K562 (cell line): ENCODE measurements at regions not wholly inside any gene's neighbourhood (a gene's known extent, or its start where the extent isn't known, plus 50 kb on each side); places are given as distances from the start of the nearest gene placed in this dataset.

Source experiments
- CC2D1A ChIP-seq: fragments of 450-650 bp; IDR thresholded peaks from 2 replicates; pipeline ENCODE4 v1.6.1; 2017; ENCODE audit warnings: mild to moderate bottlenecking
- SMAD3 ChIP-seq: fragments of 450-650 bp; formaldehyde crosslinking; conservative IDR thresholded peaks from 2 replicates; pipeline ENCODE4 v1.4.0; 2020; ENCODE audit warnings: mild to moderate bottlenecking
- ZZZ3 ChIP-seq: fragments of 450-650 bp; IDR thresholded peaks from 2 replicates; pipeline ENCODE4 v1.6.1; 2016; ENCODE audit warnings: antibody characterized with exemption, mild to moderate bottlenecking, moderate library complexity
- TF ChIP-seq, protein P1 (sequence below), 3 experiments: IDR thresholded peaks in 2 of 3; conservative IDR thresholded peaks in 1 of 3; 2 replicates each; pipeline ENCODE4 v1.5.1; 2011 to 2012; ENCODE audit warnings: low read length in 3 of 3, mild to moderate bottlenecking in 3 of 3, control low read depth in 2 of 3, improper control_type of control experiment in 1 of 3, inconsistent platforms in 1 of 3, low read depth in 1 of 3, mixed read lengths in 1 of 3, moderate library complexity in 1 of 3; ENCODE audit not compliant: insufficient read depth in 2 of 3

DNA sequence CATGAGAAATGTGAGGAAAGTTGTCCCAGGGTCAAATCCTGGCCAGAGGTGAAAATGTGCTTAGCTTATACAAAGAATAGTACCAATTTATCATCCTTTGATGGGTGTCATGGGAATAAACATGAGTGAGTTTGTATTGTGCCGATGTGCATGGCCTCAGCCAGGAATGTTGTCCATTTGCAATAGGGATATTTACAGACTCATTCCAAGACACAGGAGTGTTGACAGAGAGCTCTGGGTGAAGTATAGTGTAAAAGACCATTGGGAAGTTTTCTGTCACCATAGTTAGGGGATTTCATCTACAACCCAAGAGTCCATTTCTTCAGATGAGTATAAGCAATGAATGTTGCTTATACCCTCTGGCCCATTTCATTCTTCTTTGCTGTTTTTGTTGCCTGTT is 160.1 kb downstream of the DMAC1 start:
- TF ChIP-seq, protein P1, sequence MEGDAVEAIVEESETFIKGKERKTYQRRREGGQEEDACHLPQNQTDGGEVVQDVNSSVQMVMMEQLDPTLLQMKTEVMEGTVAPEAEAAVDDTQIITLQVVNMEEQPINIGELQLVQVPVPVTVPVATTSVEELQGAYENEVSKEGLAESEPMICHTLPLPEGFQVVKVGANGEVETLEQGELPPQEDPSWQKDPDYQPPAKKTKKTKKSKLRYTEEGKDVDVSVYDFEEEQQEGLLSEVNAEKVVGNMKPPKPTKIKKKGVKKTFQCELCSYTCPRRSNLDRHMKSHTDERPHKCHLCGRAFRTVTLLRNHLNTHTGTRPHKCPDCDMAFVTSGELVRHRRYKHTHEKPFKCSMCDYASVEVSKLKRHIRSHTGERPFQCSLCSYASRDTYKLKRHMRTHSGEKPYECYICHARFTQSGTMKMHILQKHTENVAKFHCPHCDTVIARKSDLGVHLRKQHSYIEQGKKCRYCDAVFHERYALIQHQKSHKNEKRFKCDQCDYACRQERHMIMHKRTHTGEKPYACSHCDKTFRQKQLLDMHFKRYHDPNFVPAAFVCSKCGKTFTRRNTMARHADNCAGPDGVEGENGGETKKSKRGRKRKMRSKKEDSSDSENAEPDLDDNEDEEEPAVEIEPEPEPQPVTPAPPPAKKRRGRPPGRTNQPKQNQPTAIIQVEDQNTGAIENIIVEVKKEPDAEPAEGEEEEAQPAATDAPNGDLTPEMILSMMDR (IDR thresholded peaks at IDR 0.05 in 2 of 3, conservative IDR thresholded peaks at IDR 0.05 in 1 of 3; ENCODE audit: insufficient read depth in 2 of 3, low read depth in 1 of 3, low read length in 3 of 3): no peak
- TF ChIP-seq ZZZ3: no peak
- no peak for TF ChIP-seq SMAD3 (CRISPR knock-in tag)
- no peak for TF ChIP-seq CC2D1A
